ENCODE measurements at regions not wholly inside any gene's neighbourhood (a gene's known extent, or its start where the extent isn't known, plus 50 kb on each side); places are given as distances from the start of the nearest gene placed in this dataset.

- no peak for DNase-seq (ENCODE audit: low read depth)
These were observed 896.9 kb downstream of the CCSER2 start for GRCh38 chr10:85225311-85225710.

- DNase-seq (ENCODE audit: low read depth), result no peak
These were observed 898.2 kb downstream of the CCSER2 start for GRCh38 chr10:85226596-85226995.

- DNase-seq (ENCODE audit: low read depth), result no peak
These were observed 900.3 kb downstream of the CCSER2 start for GRCh38 chr10:85228726-85229125.

- DNase-seq (ENCODE audit: low read depth), result no peak
These were observed 903.3 kb downstream of the CCSER2 start for GRCh38 chr10:85231534-85232270.

- DNase-seq (ENCODE audit: low read depth), result no peak
These were observed 906.9 kb downstream of the CCSER2 start for GRCh38 chr10:85235258-85235657.

- DNase-seq (ENCODE audit: low read depth), result no peak
These were observed 910.3 kb downstream of the CCSER2 start for GRCh38 chr10:85238676-85239075.

GRCh38 chr10:85250304-85250703 lies 921.9 kb downstream of the CCSER2 start:
- no peak for DNase-seq (ENCODE audit: low read depth)

- DNase-seq (ENCODE audit: low read depth), result no peak
These were observed 928.1 kb downstream of the CCSER2 start for GRCh38 chr10:85256481-85256880.

- no peak for DNase-seq (ENCODE audit: low read depth)
These were observed 931.5 kb downstream of the CCSER2 start for GRCh38 chr10:85259908-85260307.

GRCh38 chr10:85262992-85263391 lies 934.6 kb downstream of the CCSER2 start:
- DNase-seq (ENCODE audit: low read depth), result no peak

- DNase-seq (ENCODE audit: low read depth), result no peak
These were observed 936.7 kb downstream of the CCSER2 start for GRCh38 chr10:85265121-85265520.

- no peak for DNase-seq (ENCODE audit: low read depth)
These were observed 938.4 kb downstream of the CCSER2 start for GRCh38 chr10:85266808-85267207.

- no peak for DNase-seq (ENCODE audit: low read depth)
These were observed 951.6 kb downstream of the CCSER2 start for GRCh38 chr10:85280014-85280413.

GRCh38 chr10:85284778-85285770 lies 956.7 kb downstream of the CCSER2 start:
- DNase-seq (ENCODE audit: low read depth), result no peak

- DNase-seq (ENCODE audit: low read depth), result no peak
These were observed 965.1 kb downstream of the CCSER2 start for GRCh38 chr10:85293483-85293882.

GRCh38 chr10:85311613-85312337 lies 983.4 kb downstream of the CCSER2 start:
- DNase-seq (ENCODE audit: low read depth), result no peak

- no peak for DNase-seq (ENCODE audit: low read depth)
These were observed 987.3 kb downstream of the CCSER2 start for GRCh38 chr10:85315657-85316056.

GRCh38 chr10:85316276-85316675 lies 987.9 kb downstream of the CCSER2 start:
- no peak for DNase-seq (ENCODE audit: low read depth)

GRCh38 chr10:85317827-85318226 lies 989.4 kb downstream of the CCSER2 start:
- no peak for DNase-seq (ENCODE audit: low read depth)

GRCh38 chr10:85318809-85319807 lies 990.7 kb downstream of the CCSER2 start:
- no peak for DNase-seq (ENCODE audit: low read depth)

GRCh38 chr10:85319826-85320225 lies 991.4 kb downstream of the CCSER2 start:
- DNase-seq (ENCODE audit: low read depth), result no peak
